Left hindlimb (tissue), 1 donor: ENCODE measurements at regions not wholly inside any gene's neighbourhood (a gene's known extent, or its start where the extent isn't known, plus 50 kb on each side); places are given as distances from the start of the nearest gene placed in this dataset.

Experiments used
- DNase-seq: peaks from one replicate; pipeline ENCODE4 v3.0.0-alpha.2; 2018

GRCh38 chr11:33615751-33616150, 84.9 kb downstream of the C11orf91 start:
- no peak for DNase-seq

- DNase-seq = no peak
Observed at GRCh38 chr11:33613404-33613803, 87.2 kb downstream of the C11orf91 start.

GRCh38 chr11:33610903-33611302, 89.7 kb downstream of the C11orf91 start:
- DNase-seq = no peak

DNA sequence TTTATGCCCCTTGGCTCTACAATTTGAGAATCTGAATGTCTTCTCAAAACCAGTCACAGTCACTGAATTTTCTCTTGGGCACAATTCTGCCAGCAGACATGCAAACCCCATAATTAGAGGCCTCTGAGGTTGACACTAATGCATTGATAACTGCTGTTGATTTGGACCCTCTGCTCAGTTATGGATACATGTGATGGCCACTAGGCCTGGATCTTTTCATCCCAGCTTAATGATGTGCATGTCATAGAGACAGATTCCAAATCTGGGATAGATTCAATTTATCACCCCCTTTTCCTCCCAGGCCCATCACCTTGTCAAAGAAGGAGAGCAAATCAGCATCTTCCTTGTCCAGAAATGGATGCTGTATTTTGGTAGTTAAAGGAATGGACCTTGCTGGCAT, 92.2 kb downstream of the C11orf91 start:
- DNase-seq = no peak

- DNase-seq = no peak
Observed at GRCh38 chr11:33606762-33607161, 93.9 kb downstream of the C11orf91 start.

GRCh38 chr11:33605703-33606102, 94.9 kb downstream of the C11orf91 start:
- DNase-seq = no peak

DNA sequence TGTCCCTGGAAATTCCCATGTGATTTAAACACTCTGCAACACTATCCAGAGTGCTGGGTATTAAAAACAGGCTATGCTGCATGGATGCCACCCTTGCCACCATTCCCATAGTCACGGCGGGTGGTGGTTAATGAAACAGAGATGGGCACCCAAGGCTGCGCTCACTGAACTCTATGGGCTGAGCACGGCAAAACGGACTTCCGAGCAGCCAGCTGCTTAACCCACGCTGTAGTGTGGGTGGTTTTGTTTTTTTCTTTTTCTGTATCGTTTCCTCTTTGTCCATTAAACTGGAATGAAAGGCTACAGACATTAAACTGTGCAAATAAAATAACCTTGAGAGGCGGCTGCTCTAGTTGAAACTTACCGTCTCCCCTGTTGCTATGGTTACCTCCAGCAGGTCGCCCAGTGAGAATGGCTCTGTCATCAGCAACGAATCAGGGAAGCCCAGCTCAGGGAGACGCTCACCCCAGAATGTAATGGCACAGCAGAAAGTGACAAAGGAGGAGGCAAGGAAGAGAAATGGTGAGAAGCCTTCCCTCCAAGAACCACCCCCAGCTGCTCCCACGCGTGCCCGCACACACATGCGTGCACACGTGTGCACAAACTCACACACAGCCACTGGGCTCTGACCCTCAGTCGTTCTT, 102.1 kb downstream of the C11orf91 start:
- DNase-seq = no peak

GRCh38 chr11:33594188-33594587, 106.4 kb downstream of the C11orf91 start:
- DNase-seq = no peak

- no peak for DNase-seq
Observed at GRCh38 chr11:33590441-33590840, 110.2 kb downstream of the C11orf91 start.

GRCh38 chr11:33588056-33588455, 112.6 kb downstream of the C11orf91 start:
- no peak for DNase-seq

DNA sequence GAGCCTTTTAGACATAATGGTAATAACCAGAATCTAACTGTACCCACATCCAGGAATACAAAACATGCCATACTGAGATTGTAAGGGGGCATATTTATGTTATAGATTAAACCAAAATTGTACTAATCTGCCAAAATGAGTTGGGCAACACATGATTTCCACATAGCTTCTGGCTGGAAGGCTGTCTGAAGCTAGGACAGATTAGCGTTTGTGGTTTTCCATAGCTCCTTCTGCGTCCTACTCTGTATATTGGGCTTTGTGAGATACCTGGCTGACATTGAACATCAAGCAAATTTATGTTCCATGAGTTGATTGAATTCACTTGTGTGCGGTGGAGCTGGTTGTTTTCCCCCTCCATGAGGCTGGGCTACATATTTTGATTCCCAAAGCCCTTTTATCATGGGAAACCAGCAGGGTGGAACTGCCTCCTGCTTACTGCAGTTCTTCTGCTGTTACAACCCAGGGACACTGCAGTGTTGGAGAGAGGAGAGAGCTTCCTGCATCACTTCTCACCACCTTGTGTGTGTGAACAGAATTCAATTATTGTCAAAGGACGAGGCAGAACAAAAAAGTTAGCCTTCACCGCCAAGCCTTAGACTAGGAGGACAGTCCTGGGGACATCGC, 114.9 kb downstream of the C11orf91 start:
- no peak for DNase-seq

- no peak for DNase-seq
Observed at GRCh38 chr11:33582636-33583325, 117.8 kb downstream of the C11orf91 start.

- DNase-seq = no peak
Observed at GRCh38 chr11:33579101-33579500, 121.5 kb downstream of the C11orf91 start.

GRCh38 chr11:33577204-33577603, 123.4 kb downstream of the C11orf91 start:
- no peak for DNase-seq

DNA sequence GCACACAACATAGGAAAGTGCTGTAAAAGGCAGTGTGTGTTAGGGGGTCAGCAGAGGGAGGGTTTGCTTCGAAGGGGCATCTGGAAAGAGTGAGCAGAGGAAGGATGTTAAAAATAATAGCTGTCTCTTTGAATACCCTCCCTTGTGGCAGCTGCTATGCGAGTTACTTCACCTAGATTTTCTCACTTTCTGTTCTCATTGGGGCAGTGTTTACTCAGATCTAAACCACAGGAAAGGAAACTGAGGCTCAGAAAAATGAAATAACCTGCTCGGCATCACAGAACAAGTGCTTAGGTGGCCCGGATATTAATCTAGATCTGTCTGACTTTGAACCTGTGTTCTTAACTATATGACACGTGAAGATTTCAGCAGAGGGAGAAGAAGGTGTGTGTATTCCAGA, 125.3 kb downstream of the C11orf91 start:
- no peak for DNase-seq

- no peak for DNase-seq
Observed at GRCh38 chr11:33574331-33574730, 126.3 kb downstream of the C11orf91 start.

GRCh38 chr11:33569333-33569732, 131.3 kb downstream of the C11orf91 start:
- no peak for DNase-seq

GRCh38 chr11:33567004-33567403, 133.6 kb downstream of the C11orf91 start:
- no peak for DNase-seq

DNA sequence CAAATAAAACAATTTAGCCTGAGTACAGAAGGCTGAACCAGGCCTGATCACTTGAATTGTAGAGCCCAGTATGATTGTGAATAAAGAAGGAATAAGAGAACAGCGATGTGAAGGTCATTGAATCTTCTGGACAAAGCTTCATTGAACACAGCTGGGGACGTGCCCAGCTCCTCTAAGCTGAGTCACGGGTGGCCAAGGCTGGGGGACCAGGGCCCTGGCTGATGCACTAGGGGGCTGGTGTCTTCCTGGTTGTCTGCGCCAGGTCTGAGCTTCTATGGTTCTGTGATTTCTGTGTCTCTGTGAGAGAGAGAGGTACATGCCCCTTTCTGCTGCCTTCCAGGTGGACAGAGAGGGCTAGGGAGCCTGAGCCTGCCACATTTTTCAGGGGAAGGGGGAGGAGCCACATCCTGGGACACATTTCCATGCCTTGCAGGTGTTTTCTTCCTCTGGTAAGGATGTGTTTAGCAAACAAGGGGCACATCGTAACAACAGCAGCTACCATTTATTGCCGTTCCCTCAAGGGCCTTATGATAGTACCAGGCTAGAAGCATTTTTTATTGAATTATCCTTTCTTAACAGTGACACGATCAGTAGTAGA, 135.7 kb downstream of the C11orf91 start:
- no peak for DNase-seq

- DNase-seq = no peak
Observed at GRCh38 chr11:33560729-33561128, 139.9 kb downstream of the C11orf91 start.

- no peak for DNase-seq
Observed at GRCh38 chr11:33559567-33559966, 141.1 kb downstream of the C11orf91 start.

DNA sequence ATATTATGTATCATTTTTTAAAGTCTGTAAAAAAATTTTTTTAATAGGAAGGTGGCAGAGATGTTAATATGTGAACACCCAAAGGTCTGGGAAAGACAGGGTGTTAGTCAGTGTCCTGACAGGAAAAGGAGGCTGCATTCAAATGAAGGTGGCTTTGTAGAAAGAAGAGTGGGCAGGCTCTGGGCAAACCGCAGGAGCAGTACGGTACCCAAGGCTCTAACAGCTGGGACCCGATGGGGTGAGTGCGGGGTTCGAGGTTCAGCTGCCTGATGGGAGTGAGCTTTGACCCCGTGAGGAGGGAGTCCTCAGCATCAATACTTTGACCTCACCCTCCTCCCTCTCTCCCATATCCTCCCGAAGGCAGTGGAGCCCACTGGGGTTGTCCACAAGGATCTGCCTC, 142.5 kb downstream of the C11orf91 start:
- DNase-seq = no peak

DNA sequence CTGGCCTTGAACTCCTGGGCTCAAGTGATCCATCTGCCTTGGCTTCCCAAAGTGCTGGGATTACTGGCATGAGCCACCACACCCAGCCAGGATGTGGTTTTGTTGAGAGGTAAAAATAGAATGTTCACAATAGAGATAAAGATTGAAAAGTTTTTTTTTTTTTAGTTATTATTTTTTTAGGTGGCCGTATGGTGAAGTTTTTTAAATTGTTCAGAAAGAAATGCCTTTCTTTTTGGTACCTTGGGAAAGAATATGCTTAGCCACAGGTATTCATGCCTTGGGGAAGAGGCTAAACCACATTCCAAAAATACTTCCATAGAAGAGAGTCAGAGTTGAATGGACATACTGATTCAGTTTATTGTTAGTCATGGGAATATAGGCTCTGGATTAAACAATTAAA, 143.4 kb downstream of the C11orf91 start:
- DNase-seq = no peak

GRCh38 chr11:33554219-33554618, 146.4 kb downstream of the C11orf91 start:
- no peak for DNase-seq
